ENCODE measurements at regions not wholly inside any gene's neighbourhood (a gene's known extent, or its start where the extent isn't known, plus 50 kb on each side); places are given as distances from the start of the nearest gene placed in this dataset.

GRCh38 chr21:16570171-16570570 is 840.4 kb downstream of the USP25 start:
- TF ChIP-seq CTCF (conservative IDR thresholded peaks at IDR 0.05) (no peak), ZFX (IDR thresholded peaks at IDR 0.05) (no peak)

Data from C4-2B (cell line).